ENCODE measurements at regions not wholly inside any gene's neighbourhood (a gene's known extent, or its start where the extent isn't known, plus 50 kb on each side); places are given as distances from the start of the nearest gene placed in this dataset.

GRCh38 chr6:81901551-81901966 is 149.1 kb upstream of the TENT5A start:
- Histone ChIP-seq H3K27me3 (ENCODE audit: insufficient read depth, low read length) (no peaks in the 10 kb centered on the region), H3K4me3 (ENCODE audit: low read length in 2 of 2) (no peak overlapping the region), H3K36me3 (ENCODE audit: insufficient read depth, low read length) (no peaks in the 10 kb centered on the region), H3K27ac (ENCODE audit: low read depth, low read length) (no peak overlapping the region), H3K9me3 (ENCODE audit: control insufficient read depth in 1 of 2, low read length in 2 of 2) (no peaks in the 10 kb centered on the region), H3K4me1 (ENCODE audit: insufficient read depth, low read length) (no peaks in the 10 kb centered on the region)
- Mint-ChIP-seq H3K27me3 (no peaks in the 10 kb centered on the region), H3K36me3 (no peaks in the 10 kb centered on the region), H3K27ac (no peak overlapping the region), H3K9me3 (peaks cover 0 to 7% (median 0%) of the 10 kb centered on the region in 8 donors), H3K4me1 (no peaks in the 10 kb centered on the region), H3K4me3 (no peak overlapping the region)
- no peak for DNase-seq
- POLR2A ChIA-PET (ENCODE audit: partially characterized antibody) = no interaction called here
- intact Hi-C loops (cut with micrococcal nuclease) = no loop called here
- CTCF ChIA-PET (ENCODE audit: partially characterized antibody) = no interaction called here

GRCh38 chr6:81900616-81901015 is 148.1 kb upstream of the TENT5A start:
- H3K27ac Mint-ChIP-seq = no peak overlapping the region
- intact Hi-C loops (cut with micrococcal nuclease) = no loop called here
- H3K36me3 ChIP-seq (ENCODE audit: insufficient read depth, low read length) = no peaks in the 10 kb centered on the region
- H3K27me3 ChIP-seq (ENCODE audit: insufficient read depth, low read length) = no peaks in the 10 kb centered on the region
- ChIA-PET POLR2A (ENCODE audit: partially characterized antibody) (no interaction called here), CTCF (ENCODE audit: partially characterized antibody) (no interaction called here)
- no peaks in the 10 kb centered on the region for H3K9me3 ChIP-seq (ENCODE audit: control insufficient read depth in 1 of 2, low read length in 2 of 2)
- H3K4me1 Mint-ChIP-seq = no peaks in the 10 kb centered on the region
- peaks cover 0 to 7% (median 0%) of the 10 kb centered on the region in 8 donors for H3K9me3 Mint-ChIP-seq
- H3K36me3 Mint-ChIP-seq = no peaks in the 10 kb centered on the region
- no peak overlapping the region for H3K27ac ChIP-seq (ENCODE audit: low read depth, low read length)
- H3K4me1 ChIP-seq (ENCODE audit: insufficient read depth, low read length) = no peaks in the 10 kb centered on the region
- no peak overlapping the region for H3K4me3 Mint-ChIP-seq
- H3K4me3 ChIP-seq (ENCODE audit: low read length in 2 of 2) = no peak overlapping the region
- DNase-seq = no peak
- no peaks in the 10 kb centered on the region for H3K27me3 Mint-ChIP-seq

GRCh38 chr6:81897793-81898192 is 145.3 kb upstream of the TENT5A start:
- no peak for DNase-seq
- H3K27ac ChIP-seq (ENCODE audit: low read depth, low read length) = no peak overlapping the region
- H3K4me1 Mint-ChIP-seq = no peaks in the 10 kb centered on the region
- no peaks in the 10 kb centered on the region for H3K36me3 ChIP-seq (ENCODE audit: insufficient read depth, low read length)
- no peaks in the 10 kb centered on the region for H3K27me3 Mint-ChIP-seq
- ChIA-PET CTCF (ENCODE audit: partially characterized antibody) (no interaction called here), POLR2A (ENCODE audit: partially characterized antibody) (no interaction called here)
- H3K4me3 Mint-ChIP-seq = no peak overlapping the region
- H3K9me3 Mint-ChIP-seq = peaks cover 0 to 7% (median 0%) of the 10 kb centered on the region in 8 donors
- H3K9me3 ChIP-seq (ENCODE audit: control insufficient read depth in 1 of 2, low read length in 2 of 2) = no peaks in the 10 kb centered on the region
- no peaks in the 10 kb centered on the region for H3K36me3 Mint-ChIP-seq
- no peak overlapping the region for H3K27ac Mint-ChIP-seq
- no peak overlapping the region for H3K4me3 ChIP-seq (ENCODE audit: low read length in 2 of 2)
- intact Hi-C loops (cut with micrococcal nuclease) = no loop called here
- no peaks in the 10 kb centered on the region for H3K27me3 ChIP-seq (ENCODE audit: insufficient read depth, low read length)
- H3K4me1 ChIP-seq (ENCODE audit: insufficient read depth, low read length) = no peaks in the 10 kb centered on the region

- Histone ChIP-seq H3K36me3 (ENCODE audit: insufficient read depth, low read length) (no peaks in the 10 kb centered on the region), H3K4me3 (ENCODE audit: low read length in 2 of 2) (no peak overlapping the region), H3K27ac (ENCODE audit: low read depth, low read length) (no peak overlapping the region), H3K9me3 (ENCODE audit: control insufficient read depth in 1 of 2, low read length in 2 of 2) (no peaks in the 10 kb centered on the region), H3K4me1 (ENCODE audit: insufficient read depth, low read length) (no peaks in the 10 kb centered on the region), H3K27me3 (ENCODE audit: insufficient read depth, low read length) (no peaks in the 10 kb centered on the region)
- Mint-ChIP-seq H3K4me1 (no peaks in the 10 kb centered on the region), H3K27me3 (no peaks in the 10 kb centered on the region), H3K4me3 (no peak overlapping the region), H3K27ac (no peak overlapping the region), H3K9me3 (peaks cover 0 to 3% (median 0%) of the 10 kb centered on the region in 8 donors), H3K36me3 (no peaks in the 10 kb centered on the region)
- ChIA-PET CTCF (ENCODE audit: partially characterized antibody) (no interaction called here), POLR2A (ENCODE audit: partially characterized antibody) (no interaction called here)
- DNase-seq = no peak
- intact Hi-C loops (cut with micrococcal nuclease) = no loop called here
These were observed 144.3 kb upstream of the TENT5A start for GRCh38 chr6:81896525-81897503.

GRCh38 chr6:81895511-81896185 is 143.2 kb upstream of the TENT5A start:
- no peaks in the 10 kb centered on the region for H3K27me3 Mint-ChIP-seq
- Histone ChIP-seq H3K9me3 (ENCODE audit: control insufficient read depth in 1 of 2, low read length in 2 of 2) (no peaks in the 10 kb centered on the region), H3K4me1 (ENCODE audit: insufficient read depth, low read length) (no peaks in the 10 kb centered on the region), H3K27me3 (ENCODE audit: insufficient read depth, low read length) (no peaks in the 10 kb centered on the region), H3K27ac (ENCODE audit: low read depth, low read length) (no peak overlapping the region), H3K4me3 (ENCODE audit: low read length in 2 of 2) (no peak overlapping the region), H3K36me3 (ENCODE audit: insufficient read depth, low read length) (no peaks in the 10 kb centered on the region)
- ChIA-PET POLR2A (ENCODE audit: partially characterized antibody) (no interaction called here), CTCF (ENCODE audit: partially characterized antibody) (no interaction called here)
- no peak overlapping the region for H3K4me3 Mint-ChIP-seq
- no peaks in the 10 kb centered on the region for H3K4me1 Mint-ChIP-seq
- H3K36me3 Mint-ChIP-seq = no peaks in the 10 kb centered on the region
- intact Hi-C loops (cut with micrococcal nuclease) = no loop called here
- no peak for DNase-seq
- H3K27ac Mint-ChIP-seq = no peak overlapping the region
- H3K9me3 Mint-ChIP-seq = no peaks in the 10 kb centered on the region

- no peak for DNase-seq
- Mint-ChIP-seq H3K9me3 (no peaks in the 10 kb centered on the region), H3K27me3 (no peaks in the 10 kb centered on the region), H3K4me1 (no peaks in the 10 kb centered on the region), H3K27ac (no peak overlapping the region), H3K4me3 (no peak overlapping the region), H3K36me3 (no peaks in the 10 kb centered on the region)
- Histone ChIP-seq H3K4me3 (ENCODE audit: low read length in 2 of 2) (no peak overlapping the region), H3K27me3 (ENCODE audit: insufficient read depth, low read length) (no peaks in the 10 kb centered on the region), H3K27ac (ENCODE audit: low read depth, low read length) (no peak overlapping the region), H3K4me1 (ENCODE audit: insufficient read depth, low read length) (no peaks in the 10 kb centered on the region), H3K36me3 (ENCODE audit: insufficient read depth, low read length) (no peaks in the 10 kb centered on the region), H3K9me3 (ENCODE audit: control insufficient read depth in 1 of 2, low read length in 2 of 2) (no peaks in the 10 kb centered on the region)
- ChIA-PET POLR2A (ENCODE audit: partially characterized antibody) (no interaction called here), CTCF (ENCODE audit: partially characterized antibody) (no interaction called here)
- intact Hi-C loops (cut with micrococcal nuclease) = no loop called here
These were observed 142.3 kb upstream of the TENT5A start for GRCh38 chr6:81894788-81895271.

GRCh38 chr6:81894306-81894705 is 141.8 kb upstream of the TENT5A start:
- ChIA-PET CTCF (ENCODE audit: partially characterized antibody) (no interaction called here), POLR2A (ENCODE audit: partially characterized antibody) (no interaction called here)
- H3K4me1 ChIP-seq (ENCODE audit: insufficient read depth, low read length) = no peaks in the 10 kb centered on the region
- Mint-ChIP-seq H3K36me3 (no peaks in the 10 kb centered on the region), H3K9me3 (no peaks in the 10 kb centered on the region), H3K27me3 (no peaks in the 10 kb centered on the region), H3K4me3 (no peak overlapping the region), H3K27ac (no peak overlapping the region), H3K4me1 (no peaks in the 10 kb centered on the region)
- no peak overlapping the region for H3K27ac ChIP-seq (ENCODE audit: low read depth, low read length)
- no peaks in the 10 kb centered on the region for H3K27me3 ChIP-seq (ENCODE audit: insufficient read depth, low read length)
- no peak overlapping the region for H3K4me3 ChIP-seq (ENCODE audit: low read length in 2 of 2)
- intact Hi-C loops (cut with micrococcal nuclease) = no loop called here
- no peak for DNase-seq
- H3K9me3 ChIP-seq (ENCODE audit: control insufficient read depth in 1 of 2, low read length in 2 of 2) = no peaks in the 10 kb centered on the region
- H3K36me3 ChIP-seq (ENCODE audit: insufficient read depth, low read length) = no peaks in the 10 kb centered on the region

Data from CD4-positive, alpha-beta memory T cell (primary cell).